Upper lobe of left lung (tissue), 6 donors: ENCODE measurements at regions not wholly inside any gene's neighbourhood (a gene's known extent, or its start where the extent isn't known, plus 50 kb on each side); places are given as distances from the start of the nearest gene placed in this dataset.
"Not testable (repeated sequence)": the region's sequence is repeated elsewhere in the genome, so short reads cannot be mapped to it uniquely, and the experiment has no call there.

ENCODE experiments used
- ATAC-seq, 2 donors: fragments of 200-7000 bp; cut with Tn5 transposase; one replicate each; pipeline ENCODE4 v1.9.1; 2022; ENCODE audit warnings: mild to moderate bottlenecking in 2 of 2, moderate library complexity in 2 of 2; ENCODE audit not compliant: low FRiP score in 2 of 2
- DNase-seq, 2 donors: peaks; one replicate each; pipeline ENCODE4 v3.0.0-alpha.2; 2019 to 2020
- H3K27ac ChIP-seq, 4 donors: fragments of 200-600 bp; sonication (generic); one replicate each; pipeline ENCODE4 v1.5.1; 2016 to 2019
- H3K27me3 ChIP-seq, 4 donors: fragments of 200-600 bp; sonication (generic); one replicate each; pipeline ENCODE4 v1.5.1; 2017 to 2019
- H3K36me3 ChIP-seq, 4 donors: fragments of 200-600 bp; sonication (generic); one replicate each; pipeline ENCODE4 v1.5.1; 2016 to 2019
- H3K4me1 ChIP-seq, 4 donors: fragments of 200-600 bp; sonication (generic); one replicate each; pipeline ENCODE4 v1.5.1; 2018 to 2019
- H3K4me3 ChIP-seq, 4 donors: fragments of 200-600 bp; sonication (generic); one replicate each; pipeline ENCODE4 v1.5.1; 2017 to 2019; ENCODE audit warnings: mild to moderate bottlenecking in 2 of 4, moderate library complexity in 1 of 4
- H3K9me3 ChIP-seq, 4 donors: fragments of 200-600 bp; sonication (generic); one replicate each; pipeline ENCODE4 v1.5.1; 2018 to 2019
- EP300 ChIP-seq, 4 donors: sonication (generic); formaldehyde crosslinking; IDR thresholded peaks; one replicate each; pipeline ENCODE4 v1.5.1; 2017; ENCODE audit warnings: antibody characterized with exemption in 4 of 4, control low read depth in 2 of 4
- POLR2A ChIP-seq, 4 donors: fragments of 450-650 bp; IDR thresholded peaks; one replicate each; pipeline ENCODE4 v1.5.1; 2016 to 2017; ENCODE audit warnings: antibody characterized with exemption in 4 of 4, mild to moderate bottlenecking in 2 of 4
- POLR2AphosphoS5 ChIP-seq, 2 donors: sonication (generic); formaldehyde crosslinking; IDR thresholded peaks; one replicate each; pipeline ENCODE4 v1.5.1; 2017; ENCODE audit warnings: antibody characterized with exemption in 2 of 2
- WGBS, 2 donors: methylation state at CpG; one replicate each; pipeline ENCODE4 v1.1.5; 2017 to 2018; 5-methylcytosine and 5-hydroxymethylcytosine counted together
- TF ChIP-seq, protein P1 (sequence below), 6 experiments: fragments of 450-650 bp in 4 of 6; fragments of 200-600 bp in 2 of 6; sonication (generic) in 2 of 6; IDR thresholded peaks; one replicate each; pipeline ENCODE4 v1.5.1; 2016 to 2019; ENCODE audit warnings: antibody characterized with exemption in 6 of 6
- donor health status: DM: no; HTN: no; CAD: no; lungs with moderate emphysema.
- donor health status: DM: no; HTN: yes; CAD: no; lungs with severe emphysema.

DNA sequence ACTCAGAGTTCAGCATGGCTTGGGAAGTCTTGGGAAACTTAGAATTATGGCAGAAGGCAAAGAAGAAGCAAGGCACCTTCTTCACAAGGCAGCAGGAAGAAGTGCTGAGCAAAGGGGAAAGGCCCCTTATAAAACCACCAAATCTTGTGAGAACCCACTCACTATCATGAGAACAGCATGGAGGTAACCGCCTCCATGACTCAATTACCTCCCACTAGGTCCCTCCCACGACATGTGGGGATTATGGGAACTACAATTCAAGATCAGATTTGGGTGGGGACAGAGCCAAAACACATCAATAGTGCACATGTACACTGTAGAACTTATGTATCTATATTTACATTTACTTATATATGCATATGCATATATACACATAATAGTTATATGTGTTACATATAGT is 565.3 kb upstream of the NR2F2 start:
- Histone ChIP-seq H3K27ac (no peak overlapping the region), H3K9me3 (no peaks in the 10 kb centered on the region), H3K36me3 (no peaks in the 10 kb centered on the region), H3K27me3 (no peaks in the 10 kb centered on the region), H3K4me1 (no peaks in the 10 kb centered on the region), H3K4me3 (no peak overlapping the region)
- 72 to 80% methylated on average over 2 of the region's 2 CpGs for WGBS, 2 donors
- ATAC-seq (no peak), DNase-seq (no peak)
- TF ChIP-seq, protein P1, sequence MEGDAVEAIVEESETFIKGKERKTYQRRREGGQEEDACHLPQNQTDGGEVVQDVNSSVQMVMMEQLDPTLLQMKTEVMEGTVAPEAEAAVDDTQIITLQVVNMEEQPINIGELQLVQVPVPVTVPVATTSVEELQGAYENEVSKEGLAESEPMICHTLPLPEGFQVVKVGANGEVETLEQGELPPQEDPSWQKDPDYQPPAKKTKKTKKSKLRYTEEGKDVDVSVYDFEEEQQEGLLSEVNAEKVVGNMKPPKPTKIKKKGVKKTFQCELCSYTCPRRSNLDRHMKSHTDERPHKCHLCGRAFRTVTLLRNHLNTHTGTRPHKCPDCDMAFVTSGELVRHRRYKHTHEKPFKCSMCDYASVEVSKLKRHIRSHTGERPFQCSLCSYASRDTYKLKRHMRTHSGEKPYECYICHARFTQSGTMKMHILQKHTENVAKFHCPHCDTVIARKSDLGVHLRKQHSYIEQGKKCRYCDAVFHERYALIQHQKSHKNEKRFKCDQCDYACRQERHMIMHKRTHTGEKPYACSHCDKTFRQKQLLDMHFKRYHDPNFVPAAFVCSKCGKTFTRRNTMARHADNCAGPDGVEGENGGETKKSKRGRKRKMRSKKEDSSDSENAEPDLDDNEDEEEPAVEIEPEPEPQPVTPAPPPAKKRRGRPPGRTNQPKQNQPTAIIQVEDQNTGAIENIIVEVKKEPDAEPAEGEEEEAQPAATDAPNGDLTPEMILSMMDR (IDR thresholded peaks at IDR 0.05), result no peak
- TF ChIP-seq POLR2A (IDR thresholded peaks at IDR 0.05) (no peak), POLR2AphosphoS5 (IDR thresholded peaks at IDR 0.05) (no peak), EP300 (IDR thresholded peaks at IDR 0.05) (no peak)

DNA sequence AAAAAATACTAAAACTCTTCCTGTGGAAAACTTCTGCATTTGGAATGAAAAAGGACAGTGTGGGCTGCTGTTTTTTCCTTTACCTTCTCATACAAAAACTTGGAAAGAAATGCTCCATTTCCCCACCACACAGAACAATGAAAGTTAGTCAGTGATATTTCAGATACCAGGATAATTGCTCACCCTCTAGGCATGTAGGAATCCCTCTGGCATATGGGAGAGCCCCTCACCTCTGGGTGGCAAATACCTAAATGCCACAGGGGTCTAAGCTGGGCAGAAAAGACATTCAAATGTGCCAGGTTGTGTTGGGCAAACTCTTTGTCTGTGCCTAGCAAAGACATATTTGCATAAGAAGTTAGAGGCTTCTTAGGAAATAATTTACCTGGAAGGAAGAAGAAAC is 560.3 kb upstream of the NR2F2 start:
- TF ChIP-seq POLR2A (IDR thresholded peaks at IDR 0.05) (no peak), EP300 (IDR thresholded peaks at IDR 0.05) (no peak)
- no peak for DNase-seq
- no peak for ATAC-seq
- Histone ChIP-seq H3K27me3 (no peaks in the 10 kb centered on the region), H3K27ac (no peak overlapping the region), H3K9me3 (no peaks in the 10 kb centered on the region), H3K4me3 (no peak overlapping the region), H3K4me1 (no peaks in the 10 kb centered on the region), H3K36me3 (no peaks in the 10 kb centered on the region)

DNA sequence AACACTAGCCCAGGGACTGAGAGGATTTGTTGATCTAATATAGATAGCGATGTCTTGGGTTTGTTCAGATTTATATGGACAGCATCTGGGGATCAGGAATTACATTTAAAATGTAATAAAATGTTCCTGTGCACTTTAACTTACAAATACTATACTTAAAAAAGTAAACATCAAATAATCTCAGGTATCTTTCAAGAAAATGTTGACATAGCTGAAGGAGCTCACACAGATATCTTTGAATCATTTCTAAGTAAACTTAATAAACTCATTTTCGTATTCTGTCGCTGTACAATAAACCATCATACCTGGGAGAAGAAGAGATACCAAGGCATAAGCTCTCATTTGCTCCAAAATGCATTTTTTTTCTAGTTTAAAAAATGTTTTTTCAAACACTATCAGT is 557.5 kb upstream of the NR2F2 start:
- 80 to 81% methylated on average over 3 of the region's 3 CpGs for WGBS, 2 donors

DNA sequence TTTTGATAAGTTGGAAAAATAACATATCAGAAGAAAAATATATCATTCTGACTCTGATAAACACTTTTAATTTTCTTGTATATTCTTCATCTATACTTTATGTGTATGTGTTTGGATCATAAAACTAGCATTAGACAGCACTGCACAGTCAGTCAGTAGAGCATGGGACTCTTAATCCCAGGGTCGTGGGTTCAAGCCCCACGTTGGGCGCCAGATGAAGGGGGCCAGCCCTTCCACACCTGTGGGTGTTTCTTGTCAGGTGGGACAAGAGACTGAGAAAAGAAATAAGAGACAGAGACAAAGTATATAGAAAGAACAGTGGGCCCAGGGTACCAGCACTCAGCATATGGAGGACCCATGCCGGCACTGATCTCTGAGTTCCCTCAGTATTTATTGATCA is 546.0 kb upstream of the NR2F2 start:
- Histone ChIP-seq H3K9me3 (peaks cover 12 to 39% (median 29%) of the 10 kb centered on the region in 4 donors), H3K27ac (no peak overlapping the region), H3K36me3 (no peaks in the 10 kb centered on the region), H3K4me3 (no peak overlapping the region), H3K4me1 (no peaks in the 10 kb centered on the region), H3K27me3 (no peaks in the 10 kb centered on the region)
- 83 to 84% methylated on average over 4 of the region's 4 CpGs for WGBS, 2 donors
- TF ChIP-seq, protein P1 (IDR thresholded peaks at IDR 0.05), result no peak
- TF ChIP-seq EP300 (IDR thresholded peaks at IDR 0.05) (no peak), POLR2AphosphoS5 (IDR thresholded peaks at IDR 0.05) (no peak), POLR2A (IDR thresholded peaks at IDR 0.05) (no peak)
- DNase-seq, result no peak
- ATAC-seq, result no peak

More for the DNA sequence above, 557.5 kb upstream of the NR2F2 start:
- TF ChIP-seq, protein P1 (IDR thresholded peaks at IDR 0.05), result no peak
- TF ChIP-seq POLR2A (IDR thresholded peaks at IDR 0.05) (no peak), POLR2AphosphoS5 (IDR thresholded peaks at IDR 0.05) (no peak), EP300 (IDR thresholded peaks at IDR 0.05) (no peak)
- Histone ChIP-seq H3K9me3 (no peaks in the 10 kb centered on the region), H3K36me3 (no peaks in the 10 kb centered on the region), H3K27me3 (no peaks in the 10 kb centered on the region), H3K4me3 (no peak overlapping the region), H3K27ac (no peak overlapping the region), H3K4me1 (no peaks in the 10 kb centered on the region)
- DNase-seq (no peak), ATAC-seq (no peak)

DNA sequence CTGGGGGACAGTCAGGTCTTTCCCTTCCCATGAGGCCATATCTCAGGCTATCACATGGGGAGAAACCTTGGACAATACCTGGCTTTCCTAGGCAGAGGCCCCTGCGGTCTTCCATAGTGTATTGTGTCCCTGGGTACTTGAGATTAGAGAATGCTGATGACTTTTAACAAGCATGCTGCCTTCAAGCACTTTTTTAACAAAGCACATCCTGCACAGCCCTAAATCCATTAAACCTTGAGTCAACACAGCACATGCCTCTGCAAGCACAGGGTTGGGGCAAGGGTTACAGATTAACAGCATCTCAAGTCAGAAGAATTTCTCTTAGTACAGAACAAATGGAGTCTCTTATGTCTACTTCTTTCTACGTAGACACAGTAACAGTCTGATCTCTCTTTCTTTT is 545.2 kb upstream of the NR2F2 start:
- not testable (repeated sequence) for H3K27ac ChIP-seq, H3K27me3 ChIP-seq, H3K36me3 ChIP-seq, DNase-seq, ATAC-seq, H3K4me1 ChIP-seq, H3K4me3 ChIP-seq
- peaks cover 12 to 39% (median 29%) of the 10 kb centered on the region in 4 donors for H3K9me3 ChIP-seq
- 73 to 84% methylated on average over 2 of the region's 2 CpGs for WGBS, 2 donors

DNA sequence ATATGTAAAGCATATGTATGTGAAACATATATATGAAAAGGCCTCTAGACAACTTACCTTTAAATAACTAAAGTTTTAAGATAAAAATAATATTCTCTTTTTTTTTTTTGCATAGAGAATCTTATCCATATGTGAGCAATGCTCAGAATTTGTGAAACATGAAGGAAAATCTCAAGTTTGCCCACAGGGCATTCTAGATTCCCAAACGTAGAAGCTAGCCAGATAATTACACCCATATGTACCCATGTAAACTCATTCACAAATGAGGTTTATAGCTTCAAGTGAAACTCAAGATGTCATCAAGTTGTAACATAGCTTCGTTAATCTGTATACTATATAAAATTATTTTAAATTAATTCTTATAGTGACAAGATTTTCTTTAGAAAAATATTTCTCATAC is 537.3 kb upstream of the NR2F2 start:
- Histone ChIP-seq H3K27me3 (no peaks in the 10 kb centered on the region), H3K4me1 (no peaks in the 10 kb centered on the region), H3K4me3 (no peak overlapping the region), H3K27ac (no peak overlapping the region), H3K36me3 (no peaks in the 10 kb centered on the region), H3K9me3 (no peaks in the 10 kb centered on the region)
- ATAC-seq (no peak), DNase-seq (no peak)
- 85 to 87% methylated on average over 2 of the region's 2 CpGs for whole genome bisulfite sequencing, 2 donors
- no peak for TF ChIP-seq POLR2A (IDR thresholded peaks at IDR 0.05)
- TF ChIP-seq, protein P1 (IDR thresholded peaks at IDR 0.05), result no peak
- no peak for TF ChIP-seq POLR2AphosphoS5 (IDR thresholded peaks at IDR 0.05)
- no peak for TF ChIP-seq EP300 (IDR thresholded peaks at IDR 0.05)
